ENCODE measurements at regions not wholly inside any gene's neighbourhood (a gene's known extent, or its start where the extent isn't known, plus 50 kb on each side); places are given as distances from the start of the nearest gene placed in this dataset.

GRCh38 chr17:74080656-74081582 lies 122.6 kb upstream of the RPL38 start:
- DNase-seq (ENCODE audit: low read depth, low spot score) = no peak

- DNase-seq (ENCODE audit: low read depth, low spot score) = no peak
These were observed 120.6 kb upstream of the RPL38 start for GRCh38 chr17:74082886-74083285.

- DNase-seq (ENCODE audit: low read depth, low spot score) = no peak
These were observed 120.2 kb upstream of the RPL38 start for GRCh38 chr17:74083321-74083720.

- no peak for DNase-seq (ENCODE audit: low read depth, low spot score)
These were observed 118.0 kb upstream of the RPL38 start for GRCh38 chr17:74085434-74085833.

- DNase-seq (ENCODE audit: low read depth, low spot score) = no peak
These were observed 116.4 kb upstream of the RPL38 start for GRCh38 chr17:74087002-74087585.

- no peak for DNase-seq (ENCODE audit: low read depth, low spot score)
These were observed 115.1 kb upstream of the RPL38 start for GRCh38 chr17:74088285-74088933.

GRCh38 chr17:74088934-74089329 lies 114.5 kb upstream of the RPL38 start:
- no peak for DNase-seq (ENCODE audit: low read depth, low spot score)

GRCh38 chr17:74089380-74089779 lies 114.1 kb upstream of the RPL38 start:
- no peak for DNase-seq (ENCODE audit: low read depth, low spot score)

- DNase-seq (ENCODE audit: low read depth, low spot score) = no peak
These were observed 113.5 kb upstream of the RPL38 start for GRCh38 chr17:74089869-74090464.

GRCh38 chr17:74094651-74095050 lies 108.8 kb upstream of the RPL38 start:
- DNase-seq (ENCODE audit: low read depth, low spot score) = no peak

- no peak for DNase-seq (ENCODE audit: low read depth, low spot score)
These were observed 107.0 kb upstream of the RPL38 start for GRCh38 chr17:74096456-74096855.

GRCh38 chr17:74097450-74098135 lies 105.9 kb upstream of the RPL38 start:
- DNase-seq (ENCODE audit: low read depth, low spot score) = no peak

- DNase-seq (ENCODE audit: low read depth, low spot score) = no peak
These were observed 105.1 kb upstream of the RPL38 start for GRCh38 chr17:74098136-74099024.

- no peak for DNase-seq (ENCODE audit: low read depth, low spot score)
These were observed 103.8 kb upstream of the RPL38 start for GRCh38 chr17:74099442-74100340.

GRCh38 chr17:74104921-74105320 lies 98.6 kb upstream of the RPL38 start:
- no peak for DNase-seq (ENCODE audit: low read depth, low spot score)

- no peak for DNase-seq (ENCODE audit: low read depth, low spot score)
These were observed 96.4 kb upstream of the RPL38 start for GRCh38 chr17:74107107-74107506.

- no peak for DNase-seq (ENCODE audit: low read depth, low spot score)
These were observed 95.3 kb upstream of the RPL38 start for GRCh38 chr17:74108126-74108705.

GRCh38 chr17:74110467-74110866 lies 93.0 kb upstream of the RPL38 start:
- DNase-seq (ENCODE audit: low read depth, low spot score) = no peak

GRCh38 chr17:74113326-74113725 lies 90.2 kb upstream of the RPL38 start:
- no peak for DNase-seq (ENCODE audit: low read depth, low spot score)

Data from activated naive CD8-positive, alpha-beta T cell treated with anti-CD3 and anti-CD28 coated beads, Interleukin-2, amount 50 U/mL, for 16 hours (primary cell).